ENCODE measurements at regions not wholly inside any gene's neighbourhood (a gene's known extent, or its start where the extent isn't known, plus 50 kb on each side); places are given as distances from the start of the nearest gene placed in this dataset.

DNA sequence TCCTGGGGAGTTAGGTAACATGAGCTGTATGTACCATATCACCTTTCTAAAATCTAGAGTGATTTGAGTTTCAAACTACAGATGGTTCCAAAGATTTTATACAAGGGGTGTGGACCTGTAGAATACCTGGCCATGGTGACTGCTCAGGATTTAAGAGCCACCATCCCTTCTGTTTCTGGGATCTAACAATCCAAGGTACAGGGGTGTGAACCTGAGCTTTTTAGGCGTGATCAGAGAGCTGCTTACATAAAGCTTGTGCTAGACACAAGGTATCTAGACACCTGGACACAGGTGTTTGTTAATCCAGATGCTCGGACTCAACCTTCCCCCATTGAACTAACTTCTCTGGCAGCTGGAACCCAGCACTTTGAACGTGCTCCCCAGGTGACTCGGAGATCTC is 516.4 kb downstream of the RPS24 start:
- Histone ChIP-seq H3K27ac (ENCODE audit: low read depth in 2 of 2, low read length in 1 of 2) (no peak overlapping the region), H3K4me3 (ENCODE audit: low read depth in 1 of 2, low read length in 2 of 2) (no peak overlapping the region), H3K36me3 (ENCODE audit: control insufficient read depth in 2 of 2, insufficient read depth in 2 of 2, low read length in 1 of 2) (no peaks in the 10 kb centered on the region), H3K9me3 (ENCODE audit: control insufficient read depth in 2 of 2, insufficient read depth in 1 of 2, low read depth in 1 of 2, low read length in 1 of 2) (no peaks in the 10 kb centered on the region), H3K4me1 (ENCODE audit: control insufficient read depth in 2 of 2, insufficient read depth in 2 of 2, low read length in 1 of 2) (peaks cover 1 to 7% of the 10 kb centered on the region in 2 donors), H3K27me3 (ENCODE audit: control insufficient read depth in 1 of 2, insufficient read depth in 2 of 2, low read length in 2 of 2) (no peaks in the 10 kb centered on the region)
- 74 to 86% methylated on average over 4 of the region's 4 CpGs for WGBS, 2 donors

DNA sequence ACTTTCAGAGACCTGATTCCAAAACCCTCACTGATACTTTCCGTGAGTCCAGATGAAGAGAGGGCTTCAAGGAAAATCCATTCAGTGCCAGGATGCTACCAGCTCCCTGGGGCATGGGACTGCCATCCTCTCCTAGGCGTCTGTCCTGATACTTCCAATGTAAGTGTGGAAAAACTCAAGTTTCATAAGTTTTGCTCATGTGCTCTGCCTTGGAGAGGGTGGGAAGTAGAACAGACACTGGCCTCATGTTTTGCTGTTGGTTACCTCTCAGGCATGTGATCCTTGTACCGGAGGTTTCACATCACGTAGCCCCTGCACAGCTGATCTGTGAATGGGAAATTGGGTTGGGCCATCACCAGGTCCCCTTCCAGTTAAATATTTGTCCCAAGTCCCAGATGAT is 517.1 kb downstream of the RPS24 start:
- no peaks in the 10 kb centered on the region for H3K9me3 ChIP-seq (ENCODE audit: control insufficient read depth in 2 of 2, insufficient read depth in 1 of 2, low read depth in 1 of 2, low read length in 1 of 2)
- 89 to 93% methylated on average over 4 of the region's 4 CpGs for WGBS, 2 donors
- H3K27ac ChIP-seq (ENCODE audit: low read depth in 2 of 2, low read length in 1 of 2), result no peak overlapping the region
- H3K4me1 ChIP-seq (ENCODE audit: control insufficient read depth in 2 of 2, insufficient read depth in 2 of 2, low read length in 1 of 2), result peaks cover 1 to 7% of the 10 kb centered on the region in 2 donors
- H3K36me3 ChIP-seq (ENCODE audit: control insufficient read depth in 2 of 2, insufficient read depth in 2 of 2, low read length in 1 of 2), result no peaks in the 10 kb centered on the region
- no peaks in the 10 kb centered on the region for H3K27me3 ChIP-seq (ENCODE audit: control insufficient read depth in 1 of 2, insufficient read depth in 2 of 2, low read length in 2 of 2)
- H3K4me3 ChIP-seq (ENCODE audit: low read depth in 1 of 2, low read length in 2 of 2), result no peak overlapping the region

DNA sequence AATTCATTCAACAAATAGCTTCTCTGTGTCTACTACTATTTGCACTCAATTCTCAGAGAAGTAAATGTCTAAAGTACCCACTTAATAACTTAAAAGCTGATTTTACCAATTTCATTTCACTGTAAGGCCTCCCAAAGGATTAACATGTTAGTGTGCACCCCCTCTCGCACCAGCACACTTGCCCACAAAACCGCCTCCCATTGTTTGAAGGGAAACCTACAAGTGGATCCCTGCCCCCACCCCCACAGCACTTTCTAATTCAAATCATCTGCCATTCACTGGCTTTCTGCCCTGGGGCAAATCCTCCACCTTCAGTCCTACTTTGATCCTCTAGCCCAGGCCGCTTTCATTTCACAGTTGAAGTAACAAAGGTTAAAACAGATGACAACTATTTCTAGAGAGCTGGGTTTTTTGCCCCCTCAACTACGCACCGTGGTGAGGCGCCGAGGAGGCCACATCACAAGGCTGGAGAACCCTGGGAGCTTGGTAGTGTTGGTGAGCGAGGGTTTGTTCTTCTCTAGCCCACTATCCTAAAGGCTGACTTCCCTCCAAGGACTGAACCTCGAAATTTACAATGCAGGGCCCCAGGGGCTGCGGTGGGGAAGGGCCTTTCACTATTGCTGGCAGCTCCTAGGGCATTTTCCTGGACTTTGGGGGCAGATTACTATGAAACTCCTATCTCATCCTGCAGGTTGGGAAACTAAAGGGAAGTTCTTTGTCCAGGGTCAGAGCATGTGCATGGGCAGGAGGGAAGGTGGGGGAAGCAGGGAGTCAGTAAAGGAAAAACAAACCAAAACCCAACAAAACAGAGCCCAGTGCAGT is 517.4 kb upstream of the ZMIZ1 start:
- 73 to 74% methylated on average over 10 of the region's 10 CpGs for WGBS, 2 donors
- Histone ChIP-seq H3K27ac (ENCODE audit: low read depth in 2 of 2, low read length in 1 of 2) (peak overlapping the region in 1 of 2 donors; percentile 63), H3K4me1 (ENCODE audit: control insufficient read depth in 2 of 2, insufficient read depth in 2 of 2, low read length in 1 of 2) (peaks cover 1 to 7% of the 10 kb centered on the region in 2 donors), H3K27me3 (ENCODE audit: control insufficient read depth in 1 of 2, insufficient read depth in 2 of 2, low read length in 2 of 2) (no peaks in the 10 kb centered on the region), H3K4me3 (ENCODE audit: low read depth in 1 of 2, low read length in 2 of 2) (no peak overlapping the region), H3K36me3 (ENCODE audit: control insufficient read depth in 2 of 2, insufficient read depth in 2 of 2, low read length in 1 of 2) (no peaks in the 10 kb centered on the region), H3K9me3 (ENCODE audit: control insufficient read depth in 2 of 2, insufficient read depth in 1 of 2, low read depth in 1 of 2, low read length in 1 of 2) (no peaks in the 10 kb centered on the region)

DNA sequence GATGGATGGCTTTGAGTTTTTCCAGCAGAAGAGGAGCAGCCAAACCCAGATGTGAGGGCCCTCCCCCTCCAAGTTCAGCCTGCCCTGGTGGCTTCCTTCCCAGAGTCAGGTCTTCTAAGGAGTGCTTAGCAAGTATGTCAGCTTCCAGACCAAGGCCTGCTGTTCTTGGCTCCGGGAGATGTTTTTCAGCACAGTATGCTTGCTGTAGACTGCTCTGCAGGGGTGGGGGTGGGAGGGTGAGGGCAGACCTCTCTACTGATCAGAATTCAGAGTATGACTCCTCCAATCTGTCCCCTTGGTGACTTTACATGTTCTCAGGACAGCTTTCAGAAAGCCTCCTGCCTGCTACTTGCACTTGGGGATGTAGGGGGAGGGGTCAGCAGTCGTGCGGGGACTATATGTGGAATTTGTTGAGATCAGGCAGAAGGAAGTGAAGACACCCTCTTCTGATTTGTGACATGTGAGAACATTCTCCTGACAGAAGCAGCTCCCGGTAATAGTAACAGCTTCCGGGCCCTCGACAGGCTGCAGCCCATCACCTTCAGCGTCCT is 516.4 kb upstream of the ZMIZ1 start:
- peaks cover 1 to 7% of the 10 kb centered on the region in 2 donors for H3K4me1 ChIP-seq (ENCODE audit: control insufficient read depth in 2 of 2, insufficient read depth in 2 of 2, low read length in 1 of 2)
- H3K9me3 ChIP-seq (ENCODE audit: control insufficient read depth in 2 of 2, insufficient read depth in 1 of 2, low read depth in 1 of 2, low read length in 1 of 2), result no peaks in the 10 kb centered on the region
- H3K36me3 ChIP-seq (ENCODE audit: control insufficient read depth in 2 of 2, insufficient read depth in 2 of 2, low read length in 1 of 2), result no peaks in the 10 kb centered on the region
- H3K4me3 ChIP-seq (ENCODE audit: low read depth in 1 of 2, low read length in 2 of 2), result no peak overlapping the region
- no peaks in the 10 kb centered on the region for H3K27me3 ChIP-seq (ENCODE audit: control insufficient read depth in 1 of 2, insufficient read depth in 2 of 2, low read length in 2 of 2)
- WGBS, 2 donors, result 45% methylated on average over 7 of the region's 7 CpGs
- peak overlapping the region; percentile 66 to 84 for H3K27ac ChIP-seq (ENCODE audit: low read depth in 2 of 2, low read length in 1 of 2)

DNA sequence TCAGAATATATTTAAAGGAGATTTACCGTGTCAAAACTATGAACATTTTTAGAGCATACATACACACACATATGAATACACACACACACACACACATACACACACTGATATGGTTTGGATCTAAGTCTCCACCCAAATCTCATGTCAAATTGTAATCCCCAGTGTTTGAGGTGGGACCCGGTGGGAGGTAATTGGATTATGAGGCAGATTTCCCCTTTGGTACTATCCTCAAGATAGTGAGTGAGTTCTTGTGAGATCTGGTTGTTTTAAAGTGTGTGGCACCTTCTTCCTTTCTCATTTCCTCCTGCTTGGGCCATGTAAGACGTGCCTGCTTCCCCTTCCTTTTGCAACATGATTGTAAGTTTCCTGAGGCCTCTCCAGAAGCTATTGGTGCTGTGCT is 515.0 kb upstream of the ZMIZ1 start:
- Histone ChIP-seq H3K36me3 (ENCODE audit: control insufficient read depth in 2 of 2, insufficient read depth in 2 of 2, low read length in 1 of 2) (no peaks in the 10 kb centered on the region), H3K4me3 (ENCODE audit: low read depth in 1 of 2, low read length in 2 of 2) (no peak overlapping the region), H3K4me1 (ENCODE audit: control insufficient read depth in 2 of 2, insufficient read depth in 2 of 2, low read length in 1 of 2) (peaks cover 1 to 7% of the 10 kb centered on the region in 2 donors), H3K27ac (ENCODE audit: low read depth in 2 of 2, low read length in 1 of 2) (no peak overlapping the region), H3K27me3 (ENCODE audit: control insufficient read depth in 1 of 2, insufficient read depth in 2 of 2, low read length in 2 of 2) (no peaks in the 10 kb centered on the region), H3K9me3 (ENCODE audit: control insufficient read depth in 2 of 2, insufficient read depth in 1 of 2, low read depth in 1 of 2, low read length in 1 of 2) (no peaks in the 10 kb centered on the region)
- WGBS, 2 donors, result 87 to 89% methylated on average over 3 of the region's 3 CpGs

DNA sequence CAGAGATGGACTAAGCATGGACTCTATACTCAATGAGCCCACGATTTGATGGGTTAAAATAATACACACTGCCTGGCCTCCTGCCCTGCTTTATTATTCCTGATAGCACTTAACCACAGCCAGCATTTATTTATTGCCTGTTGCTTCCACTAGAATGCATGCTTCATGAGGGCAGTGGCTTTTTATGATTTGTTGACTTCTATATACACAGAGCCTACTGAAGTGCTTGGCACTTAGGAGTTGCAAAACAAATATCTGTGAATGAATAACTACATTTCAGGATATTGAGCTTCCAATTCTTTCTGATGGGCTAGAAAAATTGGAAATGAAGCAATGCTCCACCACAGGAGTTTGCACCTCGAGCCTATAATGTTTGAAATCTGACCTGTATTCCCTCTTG is 513.6 kb upstream of the ZMIZ1 start:
- no peak overlapping the region for H3K27ac ChIP-seq (ENCODE audit: low read depth in 2 of 2, low read length in 1 of 2)
- peaks cover 1 to 7% of the 10 kb centered on the region in 2 donors for H3K4me1 ChIP-seq (ENCODE audit: control insufficient read depth in 2 of 2, insufficient read depth in 2 of 2, low read length in 1 of 2)
- H3K36me3 ChIP-seq (ENCODE audit: control insufficient read depth in 2 of 2, insufficient read depth in 2 of 2, low read length in 1 of 2), result no peaks in the 10 kb centered on the region
- no peaks in the 10 kb centered on the region for H3K27me3 ChIP-seq (ENCODE audit: control insufficient read depth in 1 of 2, insufficient read depth in 2 of 2, low read length in 2 of 2)
- no peaks in the 10 kb centered on the region for H3K9me3 ChIP-seq (ENCODE audit: control insufficient read depth in 2 of 2, insufficient read depth in 1 of 2, low read depth in 1 of 2, low read length in 1 of 2)
- 72 to 73% methylated on average over 2 of the region's 2 CpGs for WGBS, 2 donors
- no peak overlapping the region for H3K4me3 ChIP-seq (ENCODE audit: low read depth in 1 of 2, low read length in 2 of 2)

DNA sequence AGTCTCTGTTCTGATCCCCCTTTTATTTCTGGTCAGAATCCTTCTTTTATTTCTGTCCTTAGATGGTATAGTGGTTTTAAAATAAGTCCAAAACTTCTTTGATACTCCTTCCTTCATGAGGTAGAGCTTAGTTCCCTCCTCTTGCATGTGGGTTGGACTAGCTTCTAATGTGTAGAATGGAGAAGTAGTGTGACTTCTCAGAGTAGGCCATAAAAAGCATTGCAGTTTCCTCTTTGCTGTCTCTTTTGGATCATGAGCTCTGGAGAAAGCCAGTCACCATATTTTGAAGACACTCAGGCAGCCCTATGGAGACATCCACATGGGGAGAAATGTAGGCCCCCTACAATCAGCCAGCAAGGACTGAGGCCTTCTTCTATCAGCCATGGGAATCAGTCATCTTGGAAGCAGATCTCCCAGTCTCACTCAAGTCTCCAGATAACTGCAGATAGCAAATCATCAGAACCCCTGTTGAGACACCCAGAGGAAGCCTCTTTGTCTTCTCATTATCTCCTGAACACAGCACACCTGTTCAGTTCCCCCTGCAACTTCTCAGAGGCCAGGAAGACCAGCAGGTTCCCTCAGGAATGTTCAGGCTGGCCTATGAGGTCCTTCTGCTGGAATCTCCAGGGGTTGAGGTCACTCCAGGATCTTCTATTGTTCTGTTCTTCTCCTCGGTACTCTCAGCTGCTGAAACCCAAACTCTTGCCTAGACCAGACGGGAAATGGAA is 511.9 kb upstream of the ZMIZ1 start:
- Histone ChIP-seq H3K4me1 (ENCODE audit: control insufficient read depth in 2 of 2, insufficient read depth in 2 of 2, low read length in 1 of 2) (peaks cover under 1 to 1% of the 10 kb centered on the region in 2 donors), H3K27me3 (ENCODE audit: control insufficient read depth in 1 of 2, insufficient read depth in 2 of 2, low read length in 2 of 2) (no peaks in the 10 kb centered on the region), H3K27ac (ENCODE audit: low read depth in 2 of 2, low read length in 1 of 2) (no peak overlapping the region), H3K36me3 (ENCODE audit: control insufficient read depth in 2 of 2, insufficient read depth in 2 of 2, low read length in 1 of 2) (no peaks in the 10 kb centered on the region), H3K9me3 (ENCODE audit: control insufficient read depth in 2 of 2, insufficient read depth in 1 of 2, low read depth in 1 of 2, low read length in 1 of 2) (no peaks in the 10 kb centered on the region), H3K4me3 (ENCODE audit: low read depth in 1 of 2, low read length in 2 of 2) (no peak overlapping the region)
- 78 to 94% methylated on average over 2 of the region's 2 CpGs for WGBS, 2 donors

DNA sequence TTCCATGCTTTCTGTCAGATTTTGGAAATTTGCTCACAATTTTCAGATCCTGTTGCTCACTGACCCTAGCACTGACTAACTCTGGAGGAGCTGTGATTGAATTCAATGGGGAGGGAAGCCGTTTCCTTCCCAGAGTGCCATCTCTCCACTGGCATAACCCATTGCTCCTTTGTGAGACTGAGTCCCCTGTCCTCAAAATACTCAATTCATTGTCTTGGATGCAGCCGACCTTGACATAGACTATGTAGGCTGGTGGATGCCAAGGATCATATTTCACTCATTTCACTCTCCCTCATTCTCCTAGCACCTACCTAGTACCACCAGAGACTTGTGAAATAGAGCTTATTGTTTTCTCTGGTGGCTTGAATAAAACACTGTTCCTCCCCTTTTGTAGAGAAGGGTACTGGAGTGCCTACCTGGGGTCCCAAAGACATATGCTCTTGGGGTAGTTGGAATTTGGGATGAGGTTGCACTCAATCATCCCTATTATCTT is 511.3 kb upstream of the ZMIZ1 start:
- H3K4me1 ChIP-seq (ENCODE audit: control insufficient read depth in 2 of 2, insufficient read depth in 2 of 2, low read length in 1 of 2), result peaks cover 0 to 1% of the 10 kb centered on the region in 2 donors
- no peak overlapping the region for H3K4me3 ChIP-seq (ENCODE audit: low read depth in 1 of 2, low read length in 2 of 2)
- H3K27me3 ChIP-seq (ENCODE audit: control insufficient read depth in 1 of 2, insufficient read depth in 2 of 2, low read length in 2 of 2), result no peaks in the 10 kb centered on the region
- no peaks in the 10 kb centered on the region for H3K9me3 ChIP-seq (ENCODE audit: control insufficient read depth in 2 of 2, insufficient read depth in 1 of 2, low read depth in 1 of 2, low read length in 1 of 2)
- 83 to 84% methylated on average over 2 of the region's 2 CpGs for WGBS, 2 donors
- no peaks in the 10 kb centered on the region for H3K36me3 ChIP-seq (ENCODE audit: control insufficient read depth in 2 of 2, insufficient read depth in 2 of 2, low read length in 1 of 2)
- H3K27ac ChIP-seq (ENCODE audit: low read depth in 2 of 2, low read length in 1 of 2), result no peak overlapping the region

DNA sequence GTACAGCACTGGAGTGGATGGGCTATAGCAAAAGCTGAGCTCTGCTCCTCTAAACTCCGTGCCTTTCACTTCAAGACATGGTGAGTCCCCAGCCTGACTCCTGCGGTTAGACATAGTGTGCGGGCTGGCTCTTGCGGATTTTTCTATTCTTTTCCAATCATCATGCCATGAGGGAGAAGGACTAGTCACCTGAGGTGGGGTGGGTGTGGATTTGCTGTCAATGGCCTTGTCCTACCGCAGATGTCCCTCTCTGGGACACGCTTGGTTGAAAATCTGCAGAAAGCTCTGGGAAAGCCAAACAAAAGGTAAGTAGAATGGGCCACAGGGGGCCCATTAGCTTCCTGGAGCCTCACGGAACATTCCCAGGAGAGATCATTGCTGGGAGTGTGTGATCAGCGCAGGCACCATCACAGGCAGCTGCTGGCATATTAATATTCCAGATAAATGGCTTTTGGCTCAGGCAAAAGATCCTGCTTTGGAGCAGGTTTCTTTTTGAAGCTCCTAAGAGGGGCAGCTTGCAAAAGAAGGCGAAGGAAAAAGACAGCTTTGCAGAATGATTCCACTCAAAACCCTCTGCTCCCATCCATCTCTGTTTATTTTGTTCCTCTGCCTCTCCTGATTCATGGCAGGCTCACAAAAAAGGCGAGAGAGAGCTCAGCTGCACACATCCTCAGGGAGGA is 509.0 kb upstream of the ZMIZ1 start:
- Histone ChIP-seq H3K27me3 (ENCODE audit: control insufficient read depth in 1 of 2, insufficient read depth in 2 of 2, low read length in 2 of 2) (no peaks in the 10 kb centered on the region), H3K4me3 (ENCODE audit: low read depth in 1 of 2, low read length in 2 of 2) (no peak overlapping the region), H3K27ac (ENCODE audit: low read depth in 2 of 2, low read length in 1 of 2) (no peak overlapping the region), H3K4me1 (ENCODE audit: control insufficient read depth in 2 of 2, insufficient read depth in 2 of 2, low read length in 1 of 2) (no peaks in the 10 kb centered on the region), H3K36me3 (ENCODE audit: control insufficient read depth in 2 of 2, insufficient read depth in 2 of 2, low read length in 1 of 2) (no peaks in the 10 kb centered on the region), H3K9me3 (ENCODE audit: control insufficient read depth in 2 of 2, insufficient read depth in 1 of 2, low read depth in 1 of 2, low read length in 1 of 2) (no peaks in the 10 kb centered on the region)
- 76 to 77% methylated on average over 10 of the region's 10 CpGs for WGBS, 2 donors

All from esophagus (tissue), 2 donors.